ACHN (cell line): ENCODE measurements at regions not wholly inside any gene's neighbourhood (a gene's known extent, or its start where the extent isn't known, plus 50 kb on each side); places are given as distances from the start of the nearest gene placed in this dataset.
A peak's percentile ranks its signal among the peaks of the same experiment; 100 is the strongest.
"Not testable (repeated sequence)": the region's sequence is repeated elsewhere in the genome, so short reads cannot be mapped to it uniquely, and the experiment has no call there.

Experiments
- DNase-seq: peaks from one replicate; pipeline ENCODE4 v3.0.0-alpha.2; 2015
- in situ Hi-C: cut with HindIII; loops from 2 replicates; pipeline ENCODE4 v1.10.0; 2017; ENCODE audit warnings: low sequenced_read_pairs, low pct_ligation_motif_present, low pct_unique_long_range_greater_than_20kb

- DNase-seq: no peak
- in situ Hi-C loops: no loop called here
Observed at GRCh38 chr7:83836028-83836427, 187.1 kb upstream of the SEMA3E start.

- DNase-seq: no peak
- in situ Hi-C loops: no loop called here
Observed at GRCh38 chr7:83835424-83835823, 186.5 kb upstream of the SEMA3E start.

- DNase-seq, in situ Hi-C loops: not testable (repeated sequence)
Observed at GRCh38 chr7:83833721-83834120, 184.8 kb upstream of the SEMA3E start.

GRCh38 chr7:83832009-83832408 is 183.1 kb upstream of the SEMA3E start:
- no peak for DNase-seq
- in situ Hi-C loops: no loop called here

- DNase-seq: no peak
- in situ Hi-C loops: no loop called here
Observed at GRCh38 chr7:83827036-83827435, 178.1 kb upstream of the SEMA3E start.

- DNase-seq: no peak
- in situ Hi-C loops: no loop called here
Observed at GRCh38 chr7:83824214-83824613, 175.3 kb upstream of the SEMA3E start.

- no peak for DNase-seq
Observed at GRCh38 chr7:83821866-83822265, 172.9 kb upstream of the SEMA3E start.

GRCh38 chr7:83820641-83821040 is 171.7 kb upstream of the SEMA3E start:
- in situ Hi-C loops: no loop called here
- no peak for DNase-seq

More at GRCh38 chr7:83821866-83822265, 172.9 kb upstream of the SEMA3E start:
- in situ Hi-C loops: no loop called here

- DNase-seq: peak; percentile 9
- in situ Hi-C loops: no loop called here
Observed at GRCh38 chr7:83819911-83820310, 171.0 kb upstream of the SEMA3E start.

- in situ Hi-C loops: no loop called here
- no peak for DNase-seq
Observed at GRCh38 chr7:83814480-83814879, 165.5 kb upstream of the SEMA3E start.

- in situ Hi-C loops, DNase-seq: not testable (repeated sequence)
Observed at GRCh38 chr7:83812563-83812962, 163.6 kb upstream of the SEMA3E start.

GRCh38 chr7:83808982-83809381 is 160.0 kb upstream of the SEMA3E start:
- DNase-seq: no peak
- in situ Hi-C loops: no loop called here

- DNase-seq: no peak
- in situ Hi-C loops: no loop called here
Observed at GRCh38 chr7:83807774-83808173, 158.8 kb upstream of the SEMA3E start.

- in situ Hi-C loops: no loop called here
- DNase-seq: no peak
Observed at GRCh38 chr7:83806538-83806937, 157.6 kb upstream of the SEMA3E start.

GRCh38 chr7:83799333-83799732 is 150.4 kb upstream of the SEMA3E start:
- no peak for DNase-seq
- in situ Hi-C loops: no loop called here

GRCh38 chr7:83798489-83798888 is 149.6 kb upstream of the SEMA3E start:
- DNase-seq: no peak
- in situ Hi-C loops: no loop called here

GRCh38 chr7:83796760-83797159 is 147.8 kb upstream of the SEMA3E start:
- DNase-seq: no peak
- in situ Hi-C loops: no loop called here

GRCh38 chr7:83794829-83795228 is 145.9 kb upstream of the SEMA3E start:
- in situ Hi-C loops: no loop called here
- DNase-seq: no peak

GRCh38 chr7:83793558-83793957 is 144.6 kb upstream of the SEMA3E start:
- in situ Hi-C loops: no loop called here
- no peak for DNase-seq

GRCh38 chr7:83791737-83792136 is 142.8 kb upstream of the SEMA3E start:
- peak; percentile 29 for DNase-seq
- in situ Hi-C loops: no loop called here

- in situ Hi-C loops: no loop called here
- no peak for DNase-seq
Observed at GRCh38 chr7:83786858-83787257, 137.9 kb upstream of the SEMA3E start.
